GM18517 (cell line): ENCODE measurements at regions not wholly inside any gene's neighbourhood (a gene's known extent, or its start where the extent isn't known, plus 50 kb on each side); places are given as distances from the start of the nearest gene placed in this dataset.
A peak's percentile ranks its signal among the peaks of the same experiment; 100 is the strongest.

Experiments used
- ATAC-seq: cut with Tn5 transposase; IDR thresholded peaks from one replicate; pipeline ENCODE4 v1.9.1; 2021; ENCODE audit warnings: mild to moderate bottlenecking, moderate library complexity; ENCODE audit not compliant: unreplicated experiment

GRCh38 chr3:14307656-14308302, 94.6 kb upstream of the SLC6A6 start:
- no peak for ATAC-seq

GRCh38 chr3:14311729-14312128, 90.7 kb upstream of the SLC6A6 start:
- no peak for ATAC-seq

- ATAC-seq = no peak
These were observed 90.0 kb upstream of the SLC6A6 start for GRCh38 chr3:14312375-14312774.

- no peak for ATAC-seq
These were observed 85.3 kb upstream of the SLC6A6 start for GRCh38 chr3:14317057-14317553.

- ATAC-seq = no peak
These were observed 83.8 kb upstream of the SLC6A6 start for GRCh38 chr3:14318646-14319045.

- ATAC-seq = peak; percentile 90
These were observed 82.7 kb upstream of the SLC6A6 start for GRCh38 chr3:14319654-14320182.

GRCh38 chr3:14320219-14320618, 82.2 kb upstream of the SLC6A6 start:
- no peak for ATAC-seq

GRCh38 chr3:14322001-14322400, 80.4 kb upstream of the SLC6A6 start:
- ATAC-seq = no peak

- ATAC-seq = no peak
These were observed 79.6 kb upstream of the SLC6A6 start for GRCh38 chr3:14322667-14323295.

- ATAC-seq = no peak
These were observed 78.8 kb upstream of the SLC6A6 start for GRCh38 chr3:14323401-14324223.

GRCh38 chr3:14324224-14324944, 78.0 kb upstream of the SLC6A6 start:
- no peak for ATAC-seq

- ATAC-seq = no peak
These were observed 74.0 kb upstream of the SLC6A6 start for GRCh38 chr3:14328422-14328821.

- ATAC-seq = no peak
These were observed 73.1 kb upstream of the SLC6A6 start for GRCh38 chr3:14329116-14329830.

- no peak for ATAC-seq
These were observed 72.6 kb upstream of the SLC6A6 start for GRCh38 chr3:14329842-14330241.

GRCh38 chr3:14330508-14330907, 71.9 kb upstream of the SLC6A6 start:
- ATAC-seq = no peak

GRCh38 chr3:14331251-14331650, 71.2 kb upstream of the SLC6A6 start:
- ATAC-seq = no peak

GRCh38 chr3:14332392-14332791, 70.0 kb upstream of the SLC6A6 start:
- ATAC-seq = no peak

- ATAC-seq = no peak
These were observed 69.2 kb upstream of the SLC6A6 start for GRCh38 chr3:14333215-14333614.

GRCh38 chr3:14333621-14334020, 68.8 kb upstream of the SLC6A6 start:
- ATAC-seq = no peak

GRCh38 chr3:14334136-14334535, 68.3 kb upstream of the SLC6A6 start:
- ATAC-seq = no peak
